WTC11 (cell line): ENCODE measurements at regions not wholly inside any gene's neighbourhood (a gene's known extent, or its start where the extent isn't known, plus 50 kb on each side); places are given as distances from the start of the nearest gene placed in this dataset.

Source experiments
- ATAC-seq: fragments of 200-7000 bp; cut with Tn5 transposase; 2 replicates; pipeline ENCODE4 v1.10.0; 2021; ENCODE audit warnings: mild to moderate bottlenecking, moderate library complexity
- CTCF ChIA-PET: fragments of 300-600 bp; sonication (Branson Sonifier 250); formaldehyde crosslinking; loops from one replicate; lab custom pipeline; 2021; ENCODE audit warnings: antibody characterized with exemption; lab: Charles Lee
- POLR2A ChIA-PET: fragments of 350-600 bp; sonication (Branson Sonifier 250); formaldehyde crosslinking; loops from one replicate; lab custom pipeline; 2021; ENCODE audit warnings: antibody characterized with exemption; lab: Charles Lee
- DNase-seq: peaks from one replicate; pipeline ENCODE4 v3.0.0; 2021; ENCODE audit warnings: low spot score
- H3K27ac Mint-ChIP-seq: 2 replicates; pipeline ENCODE4 v1.8.0; 2021; ENCODE audit warnings: mixed read lengths
- H3K27me3 Mint-ChIP-seq: 2 replicates; pipeline ENCODE4 v1.8.0; 2021; ENCODE audit warnings: low read depth, mild to moderate bottlenecking, moderate library complexity, mixed read lengths
- H3K36me3 Mint-ChIP-seq: 2 replicates; pipeline ENCODE4 v1.8.0; 2021; ENCODE audit warnings: mixed read lengths
- H3K4me1 Mint-ChIP-seq: 2 replicates; pipeline ENCODE4 v1.8.0; 2022; ENCODE audit warnings: mixed read lengths
- H3K4me3 Mint-ChIP-seq: 2 replicates; pipeline ENCODE4 v1.8.0; 2021; ENCODE audit warnings: mild to moderate bottlenecking, moderate library complexity, mixed read lengths
- H3K9me3 Mint-ChIP-seq: 2 replicates; pipeline ENCODE4 v1.8.0; 2021; ENCODE audit warnings: mixed read lengths
- CTCF ChIP-seq: fragments of 200-600 bp; IDR thresholded peaks from 2 replicates; pipeline ENCODE4 v1.8.0; 2022; ENCODE audit warnings: antibody characterized with exemption
- ETV6 ChIP-seq: sonication (generic); formaldehyde crosslinking; IDR thresholded peaks from 2 replicates; pipeline ENCODE4 v1.8.1; 2022; ENCODE audit warnings: mild to moderate bottlenecking, missing genetic modification reagents
- FOXJ3 ChIP-seq: sonication (generic); formaldehyde crosslinking; IDR thresholded peaks from 2 replicates; pipeline ENCODE4 v1.9.0; 2021; ENCODE audit warnings: missing genetic modification reagents, mild to moderate bottlenecking, borderline replicate concordance
- FOXK1 ChIP-seq: sonication (generic); formaldehyde crosslinking; IDR thresholded peaks from 2 replicates; pipeline ENCODE4 v1.8.0; 2022; ENCODE audit warnings: mild to moderate bottlenecking, moderate library complexity, missing genetic modification reagents
- GABPB1 ChIP-seq: sonication (generic); formaldehyde crosslinking; IDR thresholded peaks from 2 replicates; pipeline ENCODE4 v1.8.1; 2023; ENCODE audit warnings: mild to moderate bottlenecking, missing genetic modification reagents
- JUN ChIP-seq: sonication (generic); formaldehyde crosslinking; IDR thresholded peaks from 2 replicates; pipeline ENCODE4 v1.8.0; 2023; ENCODE audit warnings: mild to moderate bottlenecking, missing genetic modification reagents
- NFYB ChIP-seq: sonication (generic); formaldehyde crosslinking; conservative IDR thresholded peaks from 2 replicates; pipeline ENCODE4 v1.8.0; 2022; ENCODE audit warnings: low read depth, missing genetic modification reagents
- SP1 ChIP-seq: sonication (generic); formaldehyde crosslinking; conservative IDR thresholded peaks from 2 replicates; pipeline ENCODE4 v1.8.1; 2022; ENCODE audit warnings: missing genetic modification reagents
- STAT6 ChIP-seq: sonication (generic); formaldehyde crosslinking; conservative IDR thresholded peaks from 2 replicates; pipeline ENCODE4 v1.8.1; 2023; ENCODE audit warnings: mild to moderate bottlenecking, low read depth, missing genetic modification reagents, moderate library complexity
- TEAD4 ChIP-seq: sonication (generic); formaldehyde crosslinking; IDR thresholded peaks from 2 replicates; pipeline ENCODE4 v1.8.0; 2022; ENCODE audit warnings: mild to moderate bottlenecking, missing genetic modification reagents
- ZBTB21 ChIP-seq: sonication (generic); formaldehyde crosslinking; IDR thresholded peaks from 2 replicates; pipeline ENCODE4 v1.8.1; 2023; ENCODE audit warnings: mild to moderate bottlenecking, missing genetic modification reagents, borderline replicate concordance
- ZNF317 ChIP-seq: sonication (generic); formaldehyde crosslinking; IDR thresholded peaks from 2 replicates; pipeline ENCODE4 v1.8.1; 2023; ENCODE audit warnings: low read depth, mild to moderate bottlenecking, moderate library complexity, missing genetic modification reagents, borderline replicate concordance
- ZNF671 ChIP-seq: fragments of 250-450 bp; sonication (Bioruptor Pico); IDR thresholded peaks from 2 replicates; pipeline ENCODE4 v1.8.0; 2021; ENCODE audit warnings: mild to moderate bottlenecking
- TF ChIP-seq, protein P1 (sequence below): sonication (generic); formaldehyde crosslinking; IDR thresholded peaks from 2 replicates; pipeline ENCODE4 v1.8.1; 2023; ENCODE audit warnings: mild to moderate bottlenecking, missing genetic modification reagents
- TF ChIP-seq, protein P2 (sequence below): fragments of 250-450 bp; sonication (Bioruptor Pico); IDR thresholded peaks from 2 replicates; pipeline ENCODE4 v1.9.0; 2021; ENCODE audit warnings: mild to moderate bottlenecking
- TF ChIP-seq, protein P3 (sequence below): fragments of 250-450 bp; sonication (Bioruptor Pico); IDR thresholded peaks from 2 replicates; pipeline ENCODE4 v2.1.2; 2022; ENCODE audit warnings: mild to moderate bottlenecking, moderate library complexity
- TF ChIP-seq, protein P4 (sequence below): sonication (generic); formaldehyde crosslinking; IDR thresholded peaks from 2 replicates; pipeline ENCODE4 v1.8.1; 2023; ENCODE audit warnings: mild to moderate bottlenecking, missing genetic modification reagents, moderate library complexity
- TF ChIP-seq, protein P5 (sequence below): sonication (generic); formaldehyde crosslinking; conservative IDR thresholded peaks from 2 replicates; pipeline ENCODE4 v1.8.1; 2022; ENCODE audit warnings: mild to moderate bottlenecking, missing genetic modification reagents

- TF ChIP-seq, protein P1, sequence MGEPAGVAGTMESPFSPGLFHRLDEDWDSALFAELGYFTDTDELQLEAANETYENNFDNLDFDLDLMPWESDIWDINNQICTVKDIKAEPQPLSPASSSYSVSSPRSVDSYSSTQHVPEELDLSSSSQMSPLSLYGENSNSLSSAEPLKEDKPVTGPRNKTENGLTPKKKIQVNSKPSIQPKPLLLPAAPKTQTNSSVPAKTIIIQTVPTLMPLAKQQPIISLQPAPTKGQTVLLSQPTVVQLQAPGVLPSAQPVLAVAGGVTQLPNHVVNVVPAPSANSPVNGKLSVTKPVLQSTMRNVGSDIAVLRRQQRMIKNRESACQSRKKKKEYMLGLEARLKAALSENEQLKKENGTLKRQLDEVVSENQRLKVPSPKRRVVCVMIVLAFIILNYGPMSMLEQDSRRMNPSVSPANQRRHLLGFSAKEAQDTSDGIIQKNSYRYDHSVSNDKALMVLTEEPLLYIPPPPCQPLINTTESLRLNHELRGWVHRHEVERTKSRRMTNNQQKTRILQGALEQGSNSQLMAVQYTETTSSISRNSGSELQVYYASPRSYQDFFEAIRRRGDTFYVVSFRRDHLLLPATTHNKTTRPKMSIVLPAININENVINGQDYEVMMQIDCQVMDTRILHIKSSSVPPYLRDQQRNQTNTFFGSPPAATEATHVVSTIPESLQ (CRISPR knock-in tag), result no peak
- no peak for TF ChIP-seq ZBTB21 (CRISPR knock-in tag)
- TF ChIP-seq, protein P2, sequence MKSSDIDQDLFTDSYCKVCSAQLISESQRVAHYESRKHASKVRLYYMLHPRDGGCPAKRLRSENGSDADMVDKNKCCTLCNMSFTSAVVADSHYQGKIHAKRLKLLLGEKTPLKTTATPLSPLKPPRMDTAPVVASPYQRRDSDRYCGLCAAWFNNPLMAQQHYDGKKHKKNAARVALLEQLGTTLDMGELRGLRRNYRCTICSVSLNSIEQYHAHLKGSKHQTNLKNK (CRISPR knock-in tag), result no peak
Observed at GRCh38 chr2:41851554-41851953, 196.3 kb upstream of the PKDCC start (continued).

- H3K4me1 Mint-ChIP-seq, result peaks cover 6% of the 10 kb centered on the region
- ChIA-PET CTCF (interaction anchor here (0.5 to 7.5 kb wide), 34 partner anchors 9 to 957 kb away, joined by 3 to 127 read pairs (median 4); partner anchors contain the start of gene PKDCC), POLR2A (interaction anchor here (1.6 kb wide), 1 partner anchor 232 kb away, joined by 4 read pairs; no protein-coding TSS in a partner anchor)
- DNase-seq (peak; percentile 70), ATAC-seq (peak; percentile 77)
- H3K4me3 Mint-ChIP-seq, result no peak overlapping the region
- no peak overlapping the region for H3K27ac Mint-ChIP-seq
- H3K36me3 Mint-ChIP-seq, result no peaks in the 10 kb centered on the region
- H3K9me3 Mint-ChIP-seq, result no peaks in the 10 kb centered on the region
- TF ChIP-seq JUN (CRISPR knock-in tag) (no peak), ZBTB21 (CRISPR knock-in tag) (no peak), GABPB1 (CRISPR knock-in tag) (peak; percentile 18; the same call in 1 of the 2 replicates), CTCF (peak; percentile 65)
- peaks cover 3% of the 10 kb centered on the region; the same call in 1 of the 2 replicates for H3K27me3 Mint-ChIP-seq
Observed at GRCh38 chr2:41853427-41854191, 194.2 kb upstream of the PKDCC start.

DNA sequence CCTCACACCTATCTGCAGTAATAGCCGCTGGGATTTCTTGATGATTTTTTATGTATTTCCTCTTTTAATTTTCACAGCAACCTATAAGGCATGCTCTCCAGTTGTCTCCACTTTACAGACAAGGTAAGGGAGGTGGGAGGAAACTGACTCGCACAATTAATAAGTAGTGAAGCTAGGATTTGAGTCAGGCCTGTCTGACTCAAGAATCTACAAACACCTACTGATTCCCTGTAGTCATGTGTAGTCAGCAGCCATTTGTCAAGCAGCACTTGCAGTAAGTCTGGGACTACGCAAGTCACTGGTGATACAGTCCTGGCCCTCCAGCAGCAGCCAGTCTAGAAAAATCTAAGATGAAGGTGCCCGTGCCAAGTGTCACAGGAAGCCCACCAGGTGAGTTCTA, 193.6 kb upstream of the PKDCC start:
- TF ChIP-seq, protein P3, sequence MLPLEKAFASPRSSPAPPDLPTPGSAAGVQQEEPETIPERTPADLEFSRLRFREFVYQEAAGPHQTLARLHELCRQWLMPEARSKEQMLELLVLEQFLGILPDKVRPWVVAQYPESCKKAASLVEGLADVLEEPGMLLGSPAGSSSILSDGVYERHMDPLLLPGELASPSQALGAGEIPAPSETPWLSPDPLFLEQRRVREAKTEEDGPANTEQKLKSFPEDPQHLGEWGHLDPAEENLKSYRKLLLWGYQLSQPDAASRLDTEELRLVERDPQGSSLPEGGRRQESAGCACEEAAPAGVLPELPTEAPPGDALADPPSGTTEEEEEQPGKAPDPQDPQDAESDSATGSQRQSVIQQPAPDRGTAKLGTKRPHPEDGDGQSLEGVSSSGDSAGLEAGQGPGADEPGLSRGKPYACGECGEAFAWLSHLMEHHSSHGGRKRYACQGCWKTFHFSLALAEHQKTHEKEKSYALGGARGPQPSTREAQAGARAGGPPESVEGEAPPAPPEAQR (CRISPR knock-in tag), result no peak
- TF ChIP-seq, protein P4, sequence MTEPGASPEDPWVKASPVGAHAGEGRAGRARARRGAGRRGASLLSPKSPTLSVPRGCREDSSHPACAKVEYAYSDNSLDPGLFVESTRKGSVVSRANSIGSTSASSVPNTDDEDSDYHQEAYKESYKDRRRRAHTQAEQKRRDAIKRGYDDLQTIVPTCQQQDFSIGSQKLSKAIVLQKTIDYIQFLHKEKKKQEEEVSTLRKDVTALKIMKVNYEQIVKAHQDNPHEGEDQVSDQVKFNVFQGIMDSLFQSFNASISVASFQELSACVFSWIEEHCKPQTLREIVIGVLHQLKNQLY (CRISPR knock-in tag), result no peak
- TF ChIP-seq ZNF317 (CRISPR knock-in tag) (no peak), ZNF671 (CRISPR knock-in tag) (no peak), FOXJ3 (CRISPR knock-in tag) (no peak), FOXK1 (CRISPR knock-in tag) (no peak), ETV6 (CRISPR knock-in tag) (no peak), NFYB (no peak), STAT6 (CRISPR knock-in tag) (no peak), TEAD4 (CRISPR knock-in tag) (no peak), SP1 (no peak)
- TF ChIP-seq, protein P5, sequence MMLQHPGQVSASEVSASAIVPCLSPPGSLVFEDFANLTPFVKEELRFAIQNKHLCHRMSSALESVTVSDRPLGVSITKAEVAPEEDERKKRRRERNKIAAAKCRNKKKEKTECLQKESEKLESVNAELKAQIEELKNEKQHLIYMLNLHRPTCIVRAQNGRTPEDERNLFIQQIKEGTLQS (CRISPR knock-in tag), result no peak
- TF ChIP-seq, all 79 proteins: peak for 0
- DNase-seq (no peak), ATAC-seq (no peak)
- no peaks in the 10 kb centered on the region for H3K9me3 Mint-ChIP-seq
- H3K4me3 Mint-ChIP-seq, result no peak overlapping the region
- ChIA-PET POLR2A (interaction anchor here (1.6 kb wide), 1 partner anchor 232 kb away, joined by 4 read pairs; no protein-coding TSS in a partner anchor), CTCF (interaction anchor here (1.0 to 7.5 kb wide), 20 partner anchors 9 to 956 kb away, joined by 3 to 127 read pairs (median 6); partner anchors contain the start of gene PKDCC)
- no peaks in the 10 kb centered on the region for H3K36me3 Mint-ChIP-seq
- H3K4me1 Mint-ChIP-seq, result peaks cover 12% of the 10 kb centered on the region
- no peak overlapping the region for H3K27ac Mint-ChIP-seq
- peaks cover 3% of the 10 kb centered on the region; the same call in 1 of the 2 replicates for H3K27me3 Mint-ChIP-seq
